ENCODE measurements at regions not wholly inside any gene's neighbourhood (a gene's known extent, or its start where the extent isn't known, plus 50 kb on each side); places are given as distances from the start of the nearest gene placed in this dataset.

DNA sequence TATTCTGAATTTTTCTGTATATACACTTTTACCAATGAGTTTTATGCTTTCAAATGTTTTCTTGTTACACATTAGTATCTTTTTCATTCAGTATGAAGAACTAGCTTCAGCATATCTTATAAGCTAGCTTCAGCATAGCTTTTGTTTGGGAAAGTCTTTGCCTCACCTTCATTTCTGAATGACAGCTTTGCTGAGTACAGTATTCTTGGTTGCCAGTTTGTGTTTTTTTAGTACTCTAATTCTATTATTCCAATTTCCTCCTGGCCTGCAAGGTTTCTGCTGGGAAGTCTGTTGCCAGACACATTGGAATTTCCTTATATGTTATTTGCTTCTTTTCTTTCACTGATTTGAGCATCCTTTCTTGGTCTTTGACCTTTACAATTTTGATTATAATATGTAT is 278.8 kb downstream of the SPATA18 start:
- no peak for TF ChIP-seq FOXA1 (IDR thresholded peaks at IDR 0.05; ENCODE audit: borderline replicate concordance)
- no peak for TF ChIP-seq ZNF408 (CRISPR knock-in tag; IDR thresholded peaks at IDR 0.05; ENCODE audit: low read depth)
- no peak for TF ChIP-seq EGR1 (conservative IDR thresholded peaks at IDR 0.05)
- no peak for TF ChIP-seq RAD21 (CRISPR knock-in tag; conservative IDR thresholded peaks at IDR 0.05 in 1 of 2, IDR thresholded peaks at IDR 0.05 in 1 of 2)
- TF ChIP-seq, protein P1, sequence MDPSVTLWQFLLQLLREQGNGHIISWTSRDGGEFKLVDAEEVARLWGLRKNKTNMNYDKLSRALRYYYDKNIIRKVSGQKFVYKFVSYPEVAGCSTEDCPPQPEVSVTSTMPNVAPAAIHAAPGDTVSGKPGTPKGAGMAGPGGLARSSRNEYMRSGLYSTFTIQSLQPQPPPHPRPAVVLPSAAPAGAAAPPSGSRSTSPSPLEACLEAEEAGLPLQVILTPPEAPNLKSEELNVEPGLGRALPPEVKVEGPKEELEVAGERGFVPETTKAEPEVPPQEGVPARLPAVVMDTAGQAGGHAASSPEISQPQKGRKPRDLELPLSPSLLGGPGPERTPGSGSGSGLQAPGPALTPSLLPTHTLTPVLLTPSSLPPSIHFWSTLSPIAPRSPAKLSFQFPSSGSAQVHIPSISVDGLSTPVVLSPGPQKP (CRISPR knock-in tag; IDR thresholded peaks at IDR 0.05), result no peak
- TF ChIP-seq, protein P2, sequence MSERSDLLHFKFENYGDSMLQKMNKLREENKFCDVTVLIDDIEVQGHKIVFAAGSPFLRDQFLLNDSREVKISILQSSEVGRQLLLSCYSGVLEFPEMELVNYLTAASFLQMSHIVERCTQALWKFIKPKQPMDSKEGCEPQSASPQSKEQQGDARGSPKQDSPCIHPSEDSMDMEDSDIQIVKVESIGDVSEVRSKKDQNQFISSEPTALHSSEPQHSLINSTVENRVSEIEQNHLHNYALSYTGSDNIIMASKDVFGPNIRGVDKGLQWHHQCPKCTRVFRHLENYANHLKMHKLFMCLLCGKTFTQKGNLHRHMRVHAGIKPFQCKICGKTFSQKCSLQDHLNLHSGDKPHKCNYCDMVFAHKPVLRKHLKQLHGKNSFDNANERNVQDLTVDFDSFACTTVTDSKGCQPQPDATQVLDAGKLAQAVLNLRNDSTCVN (CRISPR knock-in tag; IDR thresholded peaks at IDR 0.05), result no peak
- TF ChIP-seq POLR2A (conservative IDR thresholded peaks at IDR 0.05), result no peak
- TF ChIP-seq, protein P3, sequence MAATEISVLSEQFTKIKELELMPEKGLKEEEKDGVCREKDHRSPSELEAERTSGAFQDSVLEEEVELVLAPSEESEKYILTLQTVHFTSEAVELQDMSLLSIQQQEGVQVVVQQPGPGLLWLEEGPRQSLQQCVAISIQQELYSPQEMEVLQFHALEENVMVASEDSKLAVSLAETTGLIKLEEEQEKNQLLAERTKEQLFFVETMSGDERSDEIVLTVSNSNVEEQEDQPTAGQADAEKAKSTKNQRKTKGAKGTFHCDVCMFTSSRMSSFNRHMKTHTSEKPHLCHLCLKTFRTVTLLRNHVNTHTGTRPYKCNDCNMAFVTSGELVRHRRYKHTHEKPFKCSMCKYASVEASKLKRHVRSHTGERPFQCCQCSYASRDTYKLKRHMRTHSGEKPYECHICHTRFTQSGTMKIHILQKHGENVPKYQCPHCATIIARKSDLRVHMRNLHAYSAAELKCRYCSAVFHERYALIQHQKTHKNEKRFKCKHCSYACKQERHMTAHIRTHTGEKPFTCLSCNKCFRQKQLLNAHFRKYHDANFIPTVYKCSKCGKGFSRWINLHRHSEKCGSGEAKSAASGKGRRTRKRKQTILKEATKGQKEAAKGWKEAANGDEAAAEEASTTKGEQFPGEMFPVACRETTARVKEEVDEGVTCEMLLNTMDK (IDR thresholded peaks at IDR 0.05; ENCODE audit: borderline replicate concordance, insufficient read depth, low read depth, low read length, poor library complexity, severe bottlenecking), result no peak
- TF ChIP-seq ETV6 (IDR thresholded peaks at IDR 0.05; ENCODE audit: borderline replicate concordance in 1 of 2, low read depth in 2 of 2, low read length in 1 of 2), result no peak
- no peak for TF ChIP-seq ETV6 (CRISPR knock-in tag; IDR thresholded peaks at IDR 0.05; ENCODE audit: borderline replicate concordance)
- no peak for TF ChIP-seq CBX1 (IDR thresholded peaks at IDR 0.05; ENCODE audit: low read depth)
- TF ChIP-seq ZNF589 (CRISPR knock-in tag; IDR thresholded peaks at IDR 0.05; ENCODE audit: low read depth), result no peak
- TF ChIP-seq, protein P4, sequence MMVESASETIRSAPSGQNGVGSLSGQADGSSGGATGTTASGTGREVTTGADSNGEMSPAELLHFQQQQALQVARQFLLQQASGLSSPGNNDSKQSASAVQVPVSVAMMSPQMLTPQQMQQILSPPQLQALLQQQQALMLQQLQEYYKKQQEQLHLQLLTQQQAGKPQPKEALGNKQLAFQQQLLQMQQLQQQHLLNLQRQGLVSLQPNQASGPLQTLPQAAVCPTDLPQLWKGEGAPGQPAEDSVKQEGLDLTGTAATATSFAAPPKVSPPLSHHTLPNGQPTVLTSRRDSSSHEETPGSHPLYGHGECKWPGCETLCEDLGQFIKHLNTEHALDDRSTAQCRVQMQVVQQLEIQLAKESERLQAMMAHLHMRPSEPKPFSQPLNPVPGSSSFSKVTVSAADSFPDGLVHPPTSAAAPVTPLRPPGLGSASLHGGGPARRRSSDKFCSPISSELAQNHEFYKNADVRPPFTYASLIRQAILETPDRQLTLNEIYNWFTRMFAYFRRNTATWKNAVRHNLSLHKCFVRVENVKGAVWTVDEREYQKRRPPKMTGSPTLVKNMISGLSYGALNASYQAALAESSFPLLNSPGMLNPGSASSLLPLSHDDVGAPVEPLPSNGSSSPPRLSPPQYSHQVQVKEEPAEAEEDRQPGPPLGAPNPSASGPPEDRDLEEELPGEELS (CRISPR knock-in tag; IDR thresholded peaks at IDR 0.05; ENCODE audit: borderline replicate concordance), result no peak
- TF ChIP-seq ZNF232 (CRISPR knock-in tag; IDR thresholded peaks at IDR 0.05), result no peak
